ENCODE measurements at regions not wholly inside any gene's neighbourhood (a gene's known extent, or its start where the extent isn't known, plus 50 kb on each side); places are given as distances from the start of the nearest gene placed in this dataset.

DNA sequence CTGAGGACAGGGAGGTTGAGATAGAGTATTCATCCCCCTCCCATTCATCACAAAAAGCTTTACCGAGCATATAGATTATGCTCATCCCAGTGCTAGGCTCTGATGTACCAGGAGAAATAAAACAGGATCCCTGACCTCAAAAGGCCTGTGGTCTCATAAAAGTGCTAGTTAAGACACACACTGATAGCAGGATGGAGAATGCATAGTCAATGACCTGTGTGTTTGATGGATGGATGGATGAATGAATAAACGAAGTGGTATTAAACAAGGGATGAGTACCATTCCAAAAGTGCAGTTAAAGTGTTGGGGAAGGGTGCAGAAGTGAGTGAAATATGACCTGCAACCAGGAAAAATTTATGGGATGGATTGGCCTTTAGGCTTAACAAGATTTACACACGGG, 133.9 kb upstream of the NUDT7 start:
- TF ChIP-seq POLR2A (IDR thresholded peaks at IDR 0.05) = no peak
- TF ChIP-seq, protein P1, sequence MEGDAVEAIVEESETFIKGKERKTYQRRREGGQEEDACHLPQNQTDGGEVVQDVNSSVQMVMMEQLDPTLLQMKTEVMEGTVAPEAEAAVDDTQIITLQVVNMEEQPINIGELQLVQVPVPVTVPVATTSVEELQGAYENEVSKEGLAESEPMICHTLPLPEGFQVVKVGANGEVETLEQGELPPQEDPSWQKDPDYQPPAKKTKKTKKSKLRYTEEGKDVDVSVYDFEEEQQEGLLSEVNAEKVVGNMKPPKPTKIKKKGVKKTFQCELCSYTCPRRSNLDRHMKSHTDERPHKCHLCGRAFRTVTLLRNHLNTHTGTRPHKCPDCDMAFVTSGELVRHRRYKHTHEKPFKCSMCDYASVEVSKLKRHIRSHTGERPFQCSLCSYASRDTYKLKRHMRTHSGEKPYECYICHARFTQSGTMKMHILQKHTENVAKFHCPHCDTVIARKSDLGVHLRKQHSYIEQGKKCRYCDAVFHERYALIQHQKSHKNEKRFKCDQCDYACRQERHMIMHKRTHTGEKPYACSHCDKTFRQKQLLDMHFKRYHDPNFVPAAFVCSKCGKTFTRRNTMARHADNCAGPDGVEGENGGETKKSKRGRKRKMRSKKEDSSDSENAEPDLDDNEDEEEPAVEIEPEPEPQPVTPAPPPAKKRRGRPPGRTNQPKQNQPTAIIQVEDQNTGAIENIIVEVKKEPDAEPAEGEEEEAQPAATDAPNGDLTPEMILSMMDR (IDR thresholded peaks at IDR 0.05) = no peak
